Uterus (tissue), 3 donors: ENCODE measurements at regions not wholly inside any gene's neighbourhood (a gene's known extent, or its start where the extent isn't known, plus 50 kb on each side); places are given as distances from the start of the nearest gene placed in this dataset.
"Not testable (repeated sequence)": the region's sequence is repeated elsewhere in the genome, so short reads cannot be mapped to it uniquely, and the experiment has no call there.

Experiments used
- DNase-seq, 2 donors: peaks; one replicate each; pipeline ENCODE4 v3.0.0-alpha.2; 2019 to 2020
- H3K27ac ChIP-seq, 2 donors: fragments of 200-600 bp; sonication (generic); 1 replicate in 1 of 2; 2 replicates in 1 of 2; pipeline ENCODE4 v1.5.1; 2016 to 2018
- H3K27me3 ChIP-seq, 2 donors: fragments of 200-600 bp; sonication (generic); one replicate each; pipeline ENCODE4 v1.5.1; 2018 to 2019; ENCODE audit warnings: control low read depth in 1 of 2
- H3K36me3 ChIP-seq, 2 donors: fragments of 200-600 bp; sonication (generic); one replicate each; pipeline ENCODE4 v1.5.1; 2019; ENCODE audit warnings: control low read depth in 1 of 2
- H3K4me1 ChIP-seq, 2 donors: fragments of 200-600 bp; sonication (generic); one replicate each; pipeline ENCODE4 v1.5.1; 2018 to 2019; ENCODE audit warnings: control low read depth in 1 of 2
- H3K4me3 ChIP-seq, 2 donors: fragments of 200-600 bp; sonication (generic); 1 replicate in 1 of 2; 2 replicates in 1 of 2; pipeline ENCODE4 v1.5.1; 2018 to 2019; ENCODE audit warnings: mild to moderate bottlenecking in 1 of 2
- H3K9me3 ChIP-seq, 2 donors: fragments of 200-600 bp; sonication (generic); one replicate each; pipeline ENCODE4 v1.5.1; 2019; ENCODE audit warnings: control low read depth in 1 of 2
- CTCF ChIP-seq, 4 experiments: fragments of 200-600 bp in 2 of 4; fragments of 450-650 bp in 2 of 4; sonication (generic) in 2 of 4; IDR thresholded peaks; one replicate each; pipeline ENCODE4 v1.5.1; 2016 to 2019; ENCODE audit warnings: antibody characterized with exemption in 4 of 4, mild to moderate bottlenecking in 2 of 4, moderate library complexity in 1 of 4
- POLR2A ChIP-seq, 2 donors: fragments of 450-650 bp; IDR thresholded peaks; one replicate each; pipeline ENCODE4 v1.6.1; 2016; ENCODE audit warnings: antibody characterized with exemption in 2 of 2, mild to moderate bottlenecking in 1 of 2, moderate library complexity in 1 of 2
- intact Hi-C: fragments of 100-400 bp; cut with DNase I; formaldehyde crosslinking; loops from one replicate; pipeline ENCODE4 v1.15.1; 2023; ENCODE audit warnings: low total_unique reads
- donor health status: DM: yes; HTN: yes; CAD: no.

- H3K9me3 ChIP-seq = no peaks in the 10 kb centered on the region
- intact Hi-C loops = no loop called here
- H3K27ac ChIP-seq = no peak overlapping the region
- H3K4me3 ChIP-seq = no peak overlapping the region
- TF ChIP-seq POLR2A (IDR thresholded peaks at IDR 0.05) (no peak), CTCF (IDR thresholded peaks at IDR 0.05) (no peak)
- H3K36me3 ChIP-seq = no peaks in the 10 kb centered on the region
- H3K4me1 ChIP-seq = no peaks in the 10 kb centered on the region
- no peak for DNase-seq
- H3K27me3 ChIP-seq = no peaks in the 10 kb centered on the region
These were observed 137.7 kb upstream of the XIRP2 start for GRCh38 chr2:166750624-166751023.

- H3K9me3 ChIP-seq, DNase-seq, H3K27me3 ChIP-seq, H3K4me3 ChIP-seq, H3K27ac ChIP-seq, intact Hi-C loops, H3K4me1 ChIP-seq, H3K36me3 ChIP-seq: not testable (repeated sequence)
These were observed 144.2 kb upstream of the XIRP2 start for GRCh38 chr2:166744117-166744516.

DNA sequence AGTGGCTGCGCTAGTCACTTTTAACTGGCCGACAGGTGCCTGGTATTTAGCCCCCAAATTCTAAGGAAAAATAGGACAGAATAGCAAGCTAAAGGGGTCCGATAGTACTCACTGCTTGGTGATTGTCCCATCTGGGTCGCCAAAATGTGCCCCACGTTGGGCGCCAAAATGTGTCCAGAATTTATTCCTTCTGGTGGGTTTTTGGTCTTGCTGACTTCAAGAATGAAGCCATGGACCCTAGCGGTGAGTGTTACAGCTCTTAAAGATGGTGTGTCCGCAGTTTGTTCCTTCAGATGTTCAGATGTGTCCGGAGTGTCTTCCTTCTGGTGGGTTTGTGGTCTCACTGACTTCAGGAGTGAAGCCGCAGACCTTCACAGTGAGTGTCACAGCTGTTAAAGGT lies 144.8 kb upstream of the XIRP2 start:
- intact Hi-C loops, H3K27ac ChIP-seq, DNase-seq, H3K36me3 ChIP-seq, H3K27me3 ChIP-seq, H3K9me3 ChIP-seq, H3K4me3 ChIP-seq, H3K4me1 ChIP-seq: not testable (repeated sequence)

- DNase-seq = no peak
- no peaks in the 10 kb centered on the region for H3K27me3 ChIP-seq
- H3K27ac ChIP-seq = no peak overlapping the region
- intact Hi-C loops = no loop called here
- H3K36me3 ChIP-seq = no peaks in the 10 kb centered on the region
- no peak overlapping the region for H3K4me3 ChIP-seq
- TF ChIP-seq POLR2A (IDR thresholded peaks at IDR 0.05) = no peak
- TF ChIP-seq CTCF (IDR thresholded peaks at IDR 0.05) = no peak
- H3K9me3 ChIP-seq = no peaks in the 10 kb centered on the region
- H3K4me1 ChIP-seq = no peaks in the 10 kb centered on the region
These were observed 161.2 kb upstream of the XIRP2 start for GRCh38 chr2:166727095-166727494.

- H3K4me1 ChIP-seq = no peaks in the 10 kb centered on the region
- DNase-seq = no peak
- H3K27ac ChIP-seq = no peak overlapping the region
- intact Hi-C loops = no loop called here
- H3K9me3 ChIP-seq = no peaks in the 10 kb centered on the region
- no peaks in the 10 kb centered on the region for H3K27me3 ChIP-seq
- TF ChIP-seq POLR2A (IDR thresholded peaks at IDR 0.05) (no peak), CTCF (IDR thresholded peaks at IDR 0.05) (no peak)
- no peak overlapping the region for H3K4me3 ChIP-seq
- no peaks in the 10 kb centered on the region for H3K36me3 ChIP-seq
These were observed 162.1 kb upstream of the XIRP2 start for GRCh38 chr2:166725927-166726924.

DNA sequence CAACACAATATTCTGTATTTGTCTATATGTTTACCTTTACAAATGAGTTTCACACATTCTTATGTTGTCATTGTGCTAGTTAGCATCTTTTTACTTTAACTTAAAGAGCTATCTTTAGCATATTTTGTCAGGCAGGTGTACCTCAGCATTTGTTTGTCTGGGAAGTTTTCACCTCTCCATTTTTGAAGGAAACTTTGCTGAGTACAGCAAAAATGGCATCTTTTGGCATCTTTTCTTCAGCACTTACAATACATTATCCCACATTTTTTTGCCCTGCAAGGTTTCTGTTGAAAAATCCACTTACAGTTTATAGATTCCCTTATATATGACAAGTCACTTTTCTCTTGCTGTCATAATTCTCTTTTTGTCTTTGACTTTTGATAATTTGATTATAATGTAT lies 171.3 kb upstream of the XIRP2 start:
- TF ChIP-seq CTCF (IDR thresholded peaks at IDR 0.05) = no peak
- TF ChIP-seq POLR2A (IDR thresholded peaks at IDR 0.05) = no peak
- DNase-seq = no peak
- intact Hi-C loops = no loop called here
- no peaks in the 10 kb centered on the region for H3K27me3 ChIP-seq
- no peaks in the 10 kb centered on the region for H3K4me1 ChIP-seq
- no peak overlapping the region for H3K4me3 ChIP-seq
- no peak overlapping the region for H3K27ac ChIP-seq
- no peaks in the 10 kb centered on the region for H3K9me3 ChIP-seq
- H3K36me3 ChIP-seq = no peaks in the 10 kb centered on the region
